ENCODE measurements at regions not wholly inside any gene's neighbourhood (a gene's known extent, or its start where the extent isn't known, plus 50 kb on each side); places are given as distances from the start of the nearest gene placed in this dataset.

DNA sequence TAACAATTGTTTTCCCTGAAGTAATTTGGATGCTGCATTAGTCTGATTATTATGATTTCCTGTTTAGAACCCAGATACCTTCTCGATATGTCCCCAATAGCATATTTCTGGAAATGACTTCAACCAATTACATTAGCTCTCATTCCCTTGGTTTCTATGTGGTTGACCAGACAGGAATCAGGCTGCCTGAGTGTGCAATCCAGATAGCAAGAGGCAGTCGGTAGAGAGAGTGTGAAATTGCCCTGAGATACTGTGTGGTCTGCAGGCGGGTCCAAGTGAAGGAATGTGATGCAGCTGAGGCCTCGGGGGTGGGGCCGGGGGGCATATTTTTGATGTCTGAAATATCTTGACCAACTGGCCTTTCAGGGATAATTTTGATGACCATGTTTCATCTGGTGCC, 143.9 kb upstream of the ITGA6 start:
- TF ChIP-seq, protein P1, sequence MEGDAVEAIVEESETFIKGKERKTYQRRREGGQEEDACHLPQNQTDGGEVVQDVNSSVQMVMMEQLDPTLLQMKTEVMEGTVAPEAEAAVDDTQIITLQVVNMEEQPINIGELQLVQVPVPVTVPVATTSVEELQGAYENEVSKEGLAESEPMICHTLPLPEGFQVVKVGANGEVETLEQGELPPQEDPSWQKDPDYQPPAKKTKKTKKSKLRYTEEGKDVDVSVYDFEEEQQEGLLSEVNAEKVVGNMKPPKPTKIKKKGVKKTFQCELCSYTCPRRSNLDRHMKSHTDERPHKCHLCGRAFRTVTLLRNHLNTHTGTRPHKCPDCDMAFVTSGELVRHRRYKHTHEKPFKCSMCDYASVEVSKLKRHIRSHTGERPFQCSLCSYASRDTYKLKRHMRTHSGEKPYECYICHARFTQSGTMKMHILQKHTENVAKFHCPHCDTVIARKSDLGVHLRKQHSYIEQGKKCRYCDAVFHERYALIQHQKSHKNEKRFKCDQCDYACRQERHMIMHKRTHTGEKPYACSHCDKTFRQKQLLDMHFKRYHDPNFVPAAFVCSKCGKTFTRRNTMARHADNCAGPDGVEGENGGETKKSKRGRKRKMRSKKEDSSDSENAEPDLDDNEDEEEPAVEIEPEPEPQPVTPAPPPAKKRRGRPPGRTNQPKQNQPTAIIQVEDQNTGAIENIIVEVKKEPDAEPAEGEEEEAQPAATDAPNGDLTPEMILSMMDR (IDR thresholded peaks at IDR 0.05; ENCODE audit: unreplicated experiment in 3 of 3): no peak
- H3K27ac Mint-ChIP-seq: peak overlapping the region in 2 of 3 experiments; percentile 5 to 43
- H3K9me3 Mint-ChIP-seq: no peaks in the 10 kb centered on the region
- H3K27me3 Mint-ChIP-seq (ENCODE audit: low read depth): peaks cover 9% of the 10 kb centered on the region
- H3K36me3 Mint-ChIP-seq (ENCODE audit: low read depth): no peaks in the 10 kb centered on the region
- H3K4me3 Mint-ChIP-seq: peak overlapping the region in 1 of 3 experiments; percentile 6
- H3K4me1 Mint-ChIP-seq: peaks cover 58% of the 10 kb centered on the region

- H3K27me3 Mint-ChIP-seq (ENCODE audit: low read depth): peaks cover 8% of the 10 kb centered on the region
- H3K36me3 Mint-ChIP-seq (ENCODE audit: low read depth): no peaks in the 10 kb centered on the region
- no peak overlapping the region for H3K4me3 Mint-ChIP-seq
- no peaks in the 10 kb centered on the region for H3K9me3 Mint-ChIP-seq
- H3K27ac Mint-ChIP-seq: peak overlapping the region in 2 of 3 experiments; percentile 37 to 49
- TF ChIP-seq, protein P1 (IDR thresholded peaks at IDR 0.05; ENCODE audit: unreplicated experiment in 3 of 3): no peak
- peaks cover 59% of the 10 kb centered on the region for H3K4me1 Mint-ChIP-seq
Measured at GRCh38 chr2:172284209-172284608, 143.2 kb upstream of the ITGA6 start.

DNA sequence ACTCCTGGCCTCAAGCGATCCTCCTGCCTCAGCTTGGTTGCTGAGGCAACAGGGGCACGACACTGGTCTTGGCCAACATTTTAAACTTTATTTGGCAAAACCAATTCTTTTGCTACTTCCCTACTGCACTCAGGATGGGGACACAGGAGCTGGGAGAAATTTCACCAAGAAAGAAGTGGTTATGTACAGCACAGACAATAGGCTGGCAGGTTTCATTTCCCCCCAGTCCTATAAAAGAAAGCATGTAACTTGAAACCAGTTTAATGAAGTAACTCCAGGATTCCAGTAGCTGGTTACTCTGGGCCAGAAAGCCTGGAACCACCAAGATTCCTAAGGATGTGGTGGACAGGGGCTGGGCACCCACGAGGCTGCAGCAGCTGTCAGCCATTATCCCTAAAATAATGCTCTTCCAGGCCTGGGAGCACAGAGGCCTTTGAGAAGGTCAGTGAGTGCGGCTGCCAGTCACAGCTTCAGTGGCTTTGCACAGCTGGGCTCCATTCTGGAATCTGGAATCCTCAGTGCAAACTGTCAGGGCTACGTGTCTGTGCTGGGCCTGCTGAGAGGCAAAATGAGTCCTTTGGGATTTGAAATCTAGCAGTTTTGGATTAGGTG, 142.3 kb upstream of the ITGA6 start:
- H3K27me3 Mint-ChIP-seq (ENCODE audit: low read depth): peaks cover 5% of the 10 kb centered on the region
- peak overlapping the region in 1 of 3 experiments; percentile 9 for H3K4me3 Mint-ChIP-seq
- H3K36me3 Mint-ChIP-seq (ENCODE audit: low read depth): no peaks in the 10 kb centered on the region
- H3K27ac Mint-ChIP-seq: peak overlapping the region; percentile 10 to 57 (median 54)
- H3K9me3 Mint-ChIP-seq: no peaks in the 10 kb centered on the region
- H3K4me1 Mint-ChIP-seq: peaks cover 59% of the 10 kb centered on the region
- TF ChIP-seq, protein P1 (IDR thresholded peaks at IDR 0.05; ENCODE audit: unreplicated experiment in 3 of 3): no peak

GRCh38 chr2:172285760-172286159, 141.6 kb upstream of the ITGA6 start:
- H3K27ac Mint-ChIP-seq: peak overlapping the region; percentile 10 to 57 (median 54)

GRCh38 chr2:172287190-172287589, 140.2 kb upstream of the ITGA6 start:
- Mint-ChIP-seq H3K4me1 (peaks cover 59% of the 10 kb centered on the region), H3K36me3 (ENCODE audit: low read depth) (no peaks in the 10 kb centered on the region), H3K27me3 (ENCODE audit: low read depth) (no peaks in the 10 kb centered on the region), H3K9me3 (no peaks in the 10 kb centered on the region), H3K4me3 (no peak overlapping the region), H3K27ac (peak overlapping the region in 1 of 3 experiments; percentile 6)
- TF ChIP-seq, protein P1 (IDR thresholded peaks at IDR 0.05; ENCODE audit: unreplicated experiment in 3 of 3): no peak

More at GRCh38 chr2:172285760-172286159, 141.6 kb upstream of the ITGA6 start:
- H3K4me1 Mint-ChIP-seq: peaks cover 59% of the 10 kb centered on the region
- TF ChIP-seq, protein P1 (IDR thresholded peaks at IDR 0.05; ENCODE audit: unreplicated experiment in 3 of 3): no peak
- H3K4me3 Mint-ChIP-seq: peak overlapping the region in 1 of 3 experiments; percentile 9
- peaks cover 5% of the 10 kb centered on the region for H3K27me3 Mint-ChIP-seq (ENCODE audit: low read depth)
- no peaks in the 10 kb centered on the region for H3K9me3 Mint-ChIP-seq
- H3K36me3 Mint-ChIP-seq (ENCODE audit: low read depth): no peaks in the 10 kb centered on the region
